ENCODE measurements at regions not wholly inside any gene's neighbourhood (a gene's known extent, or its start where the extent isn't known, plus 50 kb on each side); places are given as distances from the start of the nearest gene placed in this dataset.

DNA sequence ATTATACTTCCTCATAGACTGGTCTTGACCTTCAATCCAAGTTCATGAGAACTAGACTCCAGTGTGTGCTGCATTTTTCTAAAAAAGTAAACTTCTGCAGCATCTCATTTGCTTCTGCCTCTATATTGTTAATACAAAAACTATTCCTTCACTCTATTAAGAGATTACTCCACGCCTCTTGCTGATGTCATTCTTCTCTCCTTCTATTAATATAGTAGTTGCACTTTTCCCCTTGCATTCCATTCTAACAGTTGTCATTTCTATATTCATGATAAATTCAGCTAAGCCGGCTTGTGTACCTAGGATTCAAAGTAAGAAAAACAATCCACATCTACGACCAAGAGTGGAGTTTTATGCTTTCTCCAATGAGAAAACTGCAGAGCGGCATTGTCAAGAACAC is 480.4 kb upstream of the NOVA1 start:
- Histone ChIP-seq H3K36me3 (ENCODE audit: control insufficient read depth, insufficient read depth, low read length) (no peaks in the 10 kb centered on the region), H3K27ac (ENCODE audit: low read depth, low read length) (no peak overlapping the region), H3K9me3 (ENCODE audit: control insufficient read depth, insufficient read depth, low read length) (no peaks in the 10 kb centered on the region), H3K4me3 (ENCODE audit: low read depth, low read length) (no peak overlapping the region), H3K4me1 (ENCODE audit: control insufficient read depth, insufficient read depth, low read length) (no peaks in the 10 kb centered on the region), H3K27me3 (ENCODE audit: control insufficient read depth, insufficient read depth, low read length) (no peaks in the 10 kb centered on the region)
- no peak for DNase-seq (ENCODE audit: low read depth in 4 of 6, low spot score in 6 of 6)
- 100% methylated on average over 2 of the region's 4 CpGs for WGBS (ENCODE audit: insufficient coverage)

DNA sequence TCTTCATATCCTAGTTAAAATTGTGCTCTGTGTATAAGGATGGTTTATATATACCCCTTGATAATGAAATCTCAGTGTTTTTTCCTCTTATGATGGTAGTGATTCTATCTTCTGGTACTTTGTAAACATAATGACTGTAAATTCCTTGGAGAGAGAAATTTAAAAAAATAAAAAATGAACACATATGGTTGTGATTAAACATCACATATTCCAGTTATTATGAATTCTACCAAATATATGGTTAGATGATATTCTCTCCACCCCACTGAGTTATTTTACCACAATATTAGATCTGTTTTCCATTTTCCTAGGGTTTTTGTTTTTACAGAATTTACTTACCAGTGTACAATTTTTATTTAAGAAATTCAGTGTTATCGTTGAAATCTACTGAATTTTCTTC is 481.9 kb upstream of the NOVA1 start:
- Histone ChIP-seq H3K9me3 (ENCODE audit: control insufficient read depth, insufficient read depth, low read length) (no peaks in the 10 kb centered on the region), H3K27ac (ENCODE audit: low read depth, low read length) (no peak overlapping the region), H3K36me3 (ENCODE audit: control insufficient read depth, insufficient read depth, low read length) (no peaks in the 10 kb centered on the region), H3K27me3 (ENCODE audit: control insufficient read depth, insufficient read depth, low read length) (no peaks in the 10 kb centered on the region), H3K4me3 (ENCODE audit: low read depth, low read length) (no peak overlapping the region), H3K4me1 (ENCODE audit: control insufficient read depth, insufficient read depth, low read length) (no peaks in the 10 kb centered on the region)
- WGBS (ENCODE audit: insufficient coverage), result no CpG with 5 or more reads among the region's 1 CpG
- DNase-seq (ENCODE audit: low read depth in 4 of 6, low spot score in 6 of 6), result no peak

DNA sequence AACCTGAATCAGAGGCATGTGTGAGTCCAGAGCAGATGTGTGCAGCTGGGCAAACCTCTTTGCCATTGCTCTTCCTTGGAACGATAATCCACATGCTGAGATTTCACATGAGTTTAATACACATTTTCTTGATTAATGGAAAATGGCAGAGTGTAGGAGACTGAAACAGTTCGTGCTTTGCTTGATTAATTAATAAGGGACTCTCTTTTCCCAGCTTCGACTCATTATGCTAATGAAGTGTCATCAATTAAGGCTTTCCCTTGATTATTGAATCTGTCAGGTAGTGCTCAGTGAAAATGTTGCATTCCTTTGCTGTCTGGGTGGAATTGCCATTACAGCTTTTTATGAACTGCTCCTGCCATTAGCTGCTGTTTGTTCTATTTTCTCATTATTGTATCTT is 487.7 kb upstream of the NOVA1 start:
- Histone ChIP-seq H3K4me3 (ENCODE audit: low read depth, low read length) (no peak overlapping the region), H3K9me3 (ENCODE audit: control insufficient read depth, insufficient read depth, low read length) (no peaks in the 10 kb centered on the region), H3K27me3 (ENCODE audit: control insufficient read depth, insufficient read depth, low read length) (no peaks in the 10 kb centered on the region), H3K27ac (ENCODE audit: low read depth, low read length) (no peak overlapping the region), H3K36me3 (ENCODE audit: control insufficient read depth, insufficient read depth, low read length) (no peaks in the 10 kb centered on the region), H3K4me1 (ENCODE audit: control insufficient read depth, insufficient read depth, low read length) (no peaks in the 10 kb centered on the region)
- DNase-seq (ENCODE audit: low read depth in 4 of 6, low spot score in 6 of 6), result peak in 2 of 6 donors; percentile 2 to 94
- no CpG with 5 or more reads among the region's 3 CpGs for WGBS (ENCODE audit: insufficient coverage)

DNA sequence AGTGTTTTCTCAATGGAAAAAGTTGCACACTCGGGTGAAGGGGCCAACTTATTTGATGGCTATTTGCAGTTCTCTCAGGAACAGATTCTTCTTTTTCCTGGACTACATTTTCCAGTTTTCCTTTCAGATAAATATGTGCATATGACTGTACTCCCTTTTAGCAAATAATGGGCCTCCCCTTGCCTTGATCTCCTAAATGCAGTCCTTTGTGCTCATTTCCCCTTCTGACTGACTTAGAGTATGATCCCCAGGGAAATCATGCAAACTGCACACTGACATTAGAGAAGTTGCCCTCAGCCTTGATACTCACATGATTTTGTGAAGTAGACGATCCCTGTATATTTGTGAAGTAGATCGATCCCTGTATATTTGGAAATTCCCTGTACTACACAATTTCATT is 492.9 kb upstream of the NOVA1 start:
- H3K9me3 ChIP-seq (ENCODE audit: control insufficient read depth, insufficient read depth, low read length), result no peaks in the 10 kb centered on the region
- no peaks in the 10 kb centered on the region for H3K4me1 ChIP-seq (ENCODE audit: control insufficient read depth, insufficient read depth, low read length)
- WGBS (ENCODE audit: insufficient coverage), result no CpG with 5 or more reads among the region's 3 CpGs
- H3K4me3 ChIP-seq (ENCODE audit: low read depth, low read length), result no peak overlapping the region
- H3K27me3 ChIP-seq (ENCODE audit: control insufficient read depth, insufficient read depth, low read length), result no peaks in the 10 kb centered on the region
- H3K27ac ChIP-seq (ENCODE audit: low read depth, low read length), result no peak overlapping the region
- no peak for DNase-seq (ENCODE audit: low read depth in 4 of 6, low spot score in 6 of 6)
- no peaks in the 10 kb centered on the region for H3K36me3 ChIP-seq (ENCODE audit: control insufficient read depth, insufficient read depth, low read length)

DNA sequence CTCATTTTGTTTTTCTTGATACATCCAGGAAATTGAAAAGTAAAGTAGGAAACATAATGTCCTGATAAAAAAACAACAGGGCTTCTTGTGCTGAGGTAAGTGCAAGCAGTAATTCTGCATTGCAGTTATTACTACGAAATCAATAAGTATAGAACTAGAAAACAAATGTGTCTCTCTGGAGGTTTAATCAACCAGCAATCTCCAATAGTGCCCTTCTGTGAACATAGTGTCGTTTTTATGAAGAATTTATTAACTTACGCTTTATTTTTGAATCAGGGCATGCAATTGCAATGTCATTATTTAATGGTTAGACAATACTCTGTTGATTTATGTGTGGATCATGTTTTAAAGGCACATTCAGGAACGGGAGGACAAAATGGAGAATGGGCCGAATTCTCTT is 494.1 kb upstream of the NOVA1 start:
- Histone ChIP-seq H3K36me3 (ENCODE audit: control insufficient read depth, insufficient read depth, low read length) (no peaks in the 10 kb centered on the region), H3K4me1 (ENCODE audit: control insufficient read depth, insufficient read depth, low read length) (no peaks in the 10 kb centered on the region), H3K27ac (ENCODE audit: low read depth, low read length) (no peak overlapping the region), H3K27me3 (ENCODE audit: control insufficient read depth, insufficient read depth, low read length) (no peaks in the 10 kb centered on the region), H3K9me3 (ENCODE audit: control insufficient read depth, insufficient read depth, low read length) (no peaks in the 10 kb centered on the region), H3K4me3 (ENCODE audit: low read depth, low read length) (no peak overlapping the region)
- WGBS (ENCODE audit: insufficient coverage), result no CpG with 5 or more reads among the region's 5 CpGs
- DNase-seq (ENCODE audit: low read depth in 4 of 6, low spot score in 6 of 6), result peak in 1 of 6 donors; percentile 15

DNA sequence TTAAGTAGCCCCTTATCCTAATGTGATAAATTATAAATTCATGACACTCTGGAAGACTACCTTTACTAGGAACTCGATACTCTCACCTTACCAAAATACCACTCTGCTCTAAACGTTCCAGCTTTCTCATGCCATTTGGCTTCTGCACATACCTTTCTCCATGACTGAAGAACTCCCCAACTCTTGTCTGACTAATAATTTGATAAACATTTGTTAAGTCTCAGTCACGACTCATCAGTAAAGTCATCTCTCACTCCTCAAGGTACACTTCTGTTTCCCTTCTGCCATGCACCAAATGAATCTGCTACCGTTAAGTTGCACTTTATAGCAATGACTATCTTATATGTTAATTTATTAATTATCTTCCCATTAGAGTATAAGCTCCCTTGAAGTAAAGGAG is 498.3 kb upstream of the NOVA1 start:
- no peaks in the 10 kb centered on the region for H3K27me3 ChIP-seq (ENCODE audit: control insufficient read depth, insufficient read depth, low read length)
- H3K27ac ChIP-seq (ENCODE audit: low read depth, low read length), result no peak overlapping the region
- WGBS (ENCODE audit: insufficient coverage), result 67% methylated on average over 1 of the region's 4 CpGs
- no peak for DNase-seq (ENCODE audit: low read depth in 4 of 6, low spot score in 6 of 6)
- H3K4me3 ChIP-seq (ENCODE audit: low read depth, low read length), result no peak overlapping the region
- no peaks in the 10 kb centered on the region for H3K36me3 ChIP-seq (ENCODE audit: control insufficient read depth, insufficient read depth, low read length)
- H3K4me1 ChIP-seq (ENCODE audit: control insufficient read depth, insufficient read depth, low read length), result no peaks in the 10 kb centered on the region
- H3K9me3 ChIP-seq (ENCODE audit: control insufficient read depth, insufficient read depth, low read length), result no peaks in the 10 kb centered on the region

DNA sequence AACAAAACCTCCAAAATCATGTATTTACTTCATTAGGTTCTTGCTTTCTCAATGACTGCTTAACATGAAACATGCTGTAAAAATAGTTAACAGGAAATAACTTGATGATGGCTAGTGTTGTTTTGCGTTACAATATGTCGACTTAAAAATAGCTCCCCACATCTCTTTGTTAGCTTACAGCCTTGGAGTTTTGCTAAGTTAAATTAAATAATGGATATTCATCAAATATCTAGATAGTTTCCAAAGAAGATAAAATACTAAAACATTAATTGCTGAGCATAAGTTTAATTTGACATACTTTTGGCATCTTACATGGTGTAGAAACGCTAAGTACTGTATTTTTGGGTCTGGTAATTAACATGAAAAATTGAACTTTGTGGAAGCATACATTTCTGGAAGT is 500.6 kb upstream of the NOVA1 start:
- Histone ChIP-seq H3K36me3 (ENCODE audit: control insufficient read depth, insufficient read depth, low read length) (no peaks in the 10 kb centered on the region), H3K27me3 (ENCODE audit: control insufficient read depth, insufficient read depth, low read length) (no peaks in the 10 kb centered on the region), H3K4me1 (ENCODE audit: control insufficient read depth, insufficient read depth, low read length) (no peaks in the 10 kb centered on the region), H3K9me3 (ENCODE audit: control insufficient read depth, insufficient read depth, low read length) (no peaks in the 10 kb centered on the region), H3K27ac (ENCODE audit: low read depth, low read length) (no peak overlapping the region), H3K4me3 (ENCODE audit: low read depth, low read length) (no peak overlapping the region)
- no peak for DNase-seq (ENCODE audit: low read depth in 4 of 6, low spot score in 6 of 6)
- no CpG with 5 or more reads among the region's 3 CpGs for WGBS (ENCODE audit: insufficient coverage)

DNA sequence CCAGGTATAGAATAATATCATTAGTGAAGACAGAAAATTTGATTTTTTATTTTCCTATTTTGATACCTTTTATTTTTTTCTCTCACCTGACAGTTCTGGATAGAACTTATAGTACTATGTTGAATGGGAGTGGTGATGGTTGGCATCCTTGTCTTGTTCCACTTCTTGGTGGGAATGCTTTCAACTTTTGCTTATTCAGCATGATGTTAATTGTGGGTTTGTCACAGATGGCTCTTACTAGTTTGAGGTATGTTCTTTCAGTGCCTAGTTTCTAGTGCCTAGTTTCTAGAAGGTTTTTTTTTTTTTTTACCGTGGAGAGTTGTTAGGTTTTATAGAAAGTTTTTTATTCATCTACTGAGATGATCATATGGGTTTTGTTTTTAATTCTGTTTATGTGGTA is 516.3 kb upstream of the NOVA1 start:
- Histone ChIP-seq H3K4me3 (ENCODE audit: low read depth, low read length) (no peak overlapping the region), H3K4me1 (ENCODE audit: control insufficient read depth, insufficient read depth, low read length) (no peaks in the 10 kb centered on the region), H3K27me3 (ENCODE audit: control insufficient read depth, insufficient read depth, low read length) (no peaks in the 10 kb centered on the region), H3K27ac (ENCODE audit: low read depth, low read length) (no peak overlapping the region), H3K9me3 (ENCODE audit: control insufficient read depth, insufficient read depth, low read length) (peaks cover 2% of the 10 kb centered on the region), H3K36me3 (ENCODE audit: control insufficient read depth, insufficient read depth, low read length) (no peaks in the 10 kb centered on the region)
- WGBS (ENCODE audit: insufficient coverage), result no CpG with 5 or more reads among the region's 1 CpG
- no peak for DNase-seq (ENCODE audit: low read depth in 4 of 6, low spot score in 6 of 6)

DNA sequence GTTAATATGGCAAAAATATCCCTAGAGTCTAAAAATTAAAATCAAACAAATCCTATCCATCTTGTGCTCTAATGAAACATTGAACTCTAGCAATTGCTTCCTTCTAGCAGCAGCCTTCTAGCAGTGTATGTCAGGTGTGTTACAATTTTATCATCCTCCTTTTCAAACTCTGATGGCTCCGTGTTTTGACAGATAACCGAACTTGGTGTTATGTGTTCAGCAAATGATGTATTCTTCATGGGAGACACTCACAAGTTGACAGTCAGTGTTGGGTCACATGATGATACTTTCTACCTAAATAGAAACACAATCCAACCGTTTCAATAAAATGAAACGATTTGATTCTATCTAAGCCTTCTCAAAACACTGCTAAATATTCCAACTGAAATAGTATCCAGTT is 525.3 kb upstream of the NOVA1 start:
- Histone ChIP-seq H3K9me3 (ENCODE audit: control insufficient read depth, insufficient read depth, low read length) (peaks cover 6% of the 10 kb centered on the region), H3K36me3 (ENCODE audit: control insufficient read depth, insufficient read depth, low read length) (no peaks in the 10 kb centered on the region), H3K27me3 (ENCODE audit: control insufficient read depth, insufficient read depth, low read length) (no peaks in the 10 kb centered on the region), H3K27ac (ENCODE audit: low read depth, low read length) (no peak overlapping the region), H3K4me3 (ENCODE audit: low read depth, low read length) (no peak overlapping the region), H3K4me1 (ENCODE audit: control insufficient read depth, insufficient read depth, low read length) (no peaks in the 10 kb centered on the region)
- WGBS (ENCODE audit: insufficient coverage), result no CpG with 5 or more reads among the region's 4 CpGs
- peak in 1 of 6 donors; percentile 14 for DNase-seq (ENCODE audit: low read depth in 4 of 6, low spot score in 6 of 6)

DNA sequence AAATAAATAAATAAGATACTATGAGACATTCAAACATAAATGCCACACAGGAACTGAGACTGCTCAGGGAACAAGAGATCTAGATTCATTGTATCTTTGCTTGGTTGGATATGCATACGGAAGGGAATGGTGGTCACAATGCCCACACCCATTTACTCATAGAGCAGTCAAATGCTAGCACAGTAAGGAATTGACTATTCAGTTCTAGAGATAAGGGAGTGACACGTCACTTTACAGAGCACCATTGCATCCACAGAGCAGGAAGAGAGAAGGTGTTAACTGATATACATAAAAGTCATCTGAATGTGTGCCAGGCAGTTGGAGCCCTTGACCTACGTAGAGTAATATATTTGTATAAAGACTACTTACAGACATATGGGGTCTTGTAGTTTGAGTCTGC is 530.0 kb upstream of the NOVA1 start:
- Histone ChIP-seq H3K27me3 (ENCODE audit: control insufficient read depth, insufficient read depth, low read length) (no peaks in the 10 kb centered on the region), H3K4me3 (ENCODE audit: low read depth, low read length) (no peak overlapping the region), H3K4me1 (ENCODE audit: control insufficient read depth, insufficient read depth, low read length) (no peaks in the 10 kb centered on the region), H3K27ac (ENCODE audit: low read depth, low read length) (no peak overlapping the region), H3K36me3 (ENCODE audit: control insufficient read depth, insufficient read depth, low read length) (no peaks in the 10 kb centered on the region), H3K9me3 (ENCODE audit: control insufficient read depth, insufficient read depth, low read length) (no peaks in the 10 kb centered on the region)
- WGBS (ENCODE audit: insufficient coverage), result no CpG with 5 or more reads among the region's 3 CpGs
- DNase-seq (ENCODE audit: low read depth in 4 of 6, low spot score in 6 of 6), result no peak

All from spinal cord (tissue), 9 donors.